ENCODE measurements at regions not wholly inside any gene's neighbourhood (a gene's known extent, or its start where the extent isn't known, plus 50 kb on each side); places are given as distances from the start of the nearest gene placed in this dataset.

- no peak for DNase-seq (ENCODE audit: low spot score)
- Mint-ChIP-seq H3K4me1 (no peaks in the 10 kb centered on the region), H3K9me3 (peaks cover 5% of the 10 kb centered on the region), H3K36me3 (no peaks in the 10 kb centered on the region), H3K4me3 (no peak overlapping the region), H3K27me3 (ENCODE audit: low read depth) (no peaks in the 10 kb centered on the region), H3K27ac (no peak overlapping the region)
- no peak for ATAC-seq
- ChIA-PET CTCF (no interaction called here), POLR2A (no interaction called here)
- TF ChIP-seq ZNF138 (CRISPR knock-in tag; conservative IDR thresholded peaks at IDR 0.05) = no peak
- TF ChIP-seq TEAD1 (CRISPR knock-in tag; IDR thresholded peaks at IDR 0.05) = no peak
- no peak for TF ChIP-seq HMGA2 (CRISPR knock-in tag; IDR thresholded peaks at IDR 0.05)
- TF ChIP-seq ESRRA (CRISPR knock-in tag; IDR thresholded peaks at IDR 0.05; ENCODE audit: borderline replicate concordance) = no peak
- no peak for TF ChIP-seq EMX1 (CRISPR knock-in tag; IDR thresholded peaks at IDR 0.05)
- no peak for TF ChIP-seq IRF2 (CRISPR knock-in tag; IDR thresholded peaks at IDR 0.05; ENCODE audit: borderline replicate concordance, low read depth)
- no peak for TF ChIP-seq CDX4 (CRISPR knock-in tag; IDR thresholded peaks at IDR 0.05; ENCODE audit: borderline replicate concordance)
- no peak for TF ChIP-seq E2F5 (CRISPR knock-in tag; IDR thresholded peaks at IDR 0.05)
- no peak for TF ChIP-seq RELA (CRISPR knock-in tag; IDR thresholded peaks at IDR 0.05; ENCODE audit: borderline replicate concordance)
- no peak for TF ChIP-seq KAT7 (CRISPR knock-in tag; IDR thresholded peaks at IDR 0.05; ENCODE audit: borderline replicate concordance)
- no peak for TF ChIP-seq PRDM15 (CRISPR knock-in tag; IDR thresholded peaks at IDR 0.05)
- no peak for TF ChIP-seq PRRX2 (CRISPR knock-in tag; IDR thresholded peaks at IDR 0.05)
- TF ChIP-seq SMAD4 (CRISPR knock-in tag; IDR thresholded peaks at IDR 0.05) = no peak
- TF ChIP-seq RORB (CRISPR knock-in tag; IDR thresholded peaks at IDR 0.05) = no peak
- TF ChIP-seq GTF2I (CRISPR knock-in tag; conservative IDR thresholded peaks at IDR 0.05) = no peak
- TF ChIP-seq MYBL2 (CRISPR knock-in tag; IDR thresholded peaks at IDR 0.05) = no peak
- no peak for TF ChIP-seq PREB (CRISPR knock-in tag; IDR thresholded peaks at IDR 0.05; ENCODE audit: borderline replicate concordance)
These were observed 91.5 kb upstream of the E2F3 start for GRCh38 chr6:20310185-20310584.

- TF ChIP-seq GRHL2 (CRISPR knock-in tag; IDR thresholded peaks at IDR 0.05; ENCODE audit: insufficient replicate concordance, severe bottlenecking) (no peak), SMAD4 (CRISPR knock-in tag; IDR thresholded peaks at IDR 0.05) (no peak)
- ChIA-PET CTCF (no interaction called here), POLR2A (interaction anchor here (0.6 kb wide), 1 partner anchor 91 kb away, joined by 3 read pairs; no protein-coding TSS in a partner anchor)
- Mint-ChIP-seq H3K36me3 (no peaks in the 10 kb centered on the region), H3K4me3 (no peak overlapping the region), H3K9me3 (peaks cover 5% of the 10 kb centered on the region), H3K4me1 (no peaks in the 10 kb centered on the region), H3K27ac (no peak overlapping the region), H3K27me3 (ENCODE audit: low read depth) (no peaks in the 10 kb centered on the region)
- ATAC-seq = no peak
- DNase-seq (ENCODE audit: low spot score) = no peak
These were observed 89.1 kb upstream of the E2F3 start for GRCh38 chr6:20312606-20313005.

GRCh38 chr6:20313051-20313450 lies 88.6 kb upstream of the E2F3 start:
- Mint-ChIP-seq H3K4me3 (no peak overlapping the region), H3K27me3 (ENCODE audit: low read depth) (no peaks in the 10 kb centered on the region), H3K9me3 (peaks cover 5% of the 10 kb centered on the region), H3K4me1 (no peaks in the 10 kb centered on the region), H3K27ac (no peak overlapping the region), H3K36me3 (no peaks in the 10 kb centered on the region)
- ChIA-PET POLR2A (no interaction called here), CTCF (no interaction called here)
- TF ChIP-seq ZNF232 (CRISPR knock-in tag; IDR thresholded peaks at IDR 0.05) (no peak), EMX1 (CRISPR knock-in tag; IDR thresholded peaks at IDR 0.05) (no peak), HMGXB4 (CRISPR knock-in tag; IDR thresholded peaks at IDR 0.05) (no peak), SMAD3 (CRISPR knock-in tag; IDR thresholded peaks at IDR 0.05; ENCODE audit: borderline replicate concordance) (no peak), NFYB (CRISPR knock-in tag; conservative IDR thresholded peaks at IDR 0.05; ENCODE audit: low read depth) (no peak), ZNF317 (CRISPR knock-in tag; IDR thresholded peaks at IDR 0.05; ENCODE audit: borderline replicate concordance, low read depth) (no peak), TEAD1 (CRISPR knock-in tag; IDR thresholded peaks at IDR 0.05) (no peak)
- ATAC-seq (no peak), DNase-seq (ENCODE audit: low spot score) (no peak)

All from WTC11 (cell line).